HG03280 (cell line): ENCODE measurements at regions not wholly inside any gene's neighbourhood (a gene's known extent, or its start where the extent isn't known, plus 50 kb on each side); places are given as distances from the start of the nearest gene placed in this dataset.

Source experiments
- ATAC-seq: cut with Tn5 transposase; IDR thresholded peaks from one replicate; pipeline ENCODE4 v1.9.1; 2021; ENCODE audit warnings: mild to moderate bottlenecking, moderate library complexity; ENCODE audit not compliant: unreplicated experiment

DNA sequence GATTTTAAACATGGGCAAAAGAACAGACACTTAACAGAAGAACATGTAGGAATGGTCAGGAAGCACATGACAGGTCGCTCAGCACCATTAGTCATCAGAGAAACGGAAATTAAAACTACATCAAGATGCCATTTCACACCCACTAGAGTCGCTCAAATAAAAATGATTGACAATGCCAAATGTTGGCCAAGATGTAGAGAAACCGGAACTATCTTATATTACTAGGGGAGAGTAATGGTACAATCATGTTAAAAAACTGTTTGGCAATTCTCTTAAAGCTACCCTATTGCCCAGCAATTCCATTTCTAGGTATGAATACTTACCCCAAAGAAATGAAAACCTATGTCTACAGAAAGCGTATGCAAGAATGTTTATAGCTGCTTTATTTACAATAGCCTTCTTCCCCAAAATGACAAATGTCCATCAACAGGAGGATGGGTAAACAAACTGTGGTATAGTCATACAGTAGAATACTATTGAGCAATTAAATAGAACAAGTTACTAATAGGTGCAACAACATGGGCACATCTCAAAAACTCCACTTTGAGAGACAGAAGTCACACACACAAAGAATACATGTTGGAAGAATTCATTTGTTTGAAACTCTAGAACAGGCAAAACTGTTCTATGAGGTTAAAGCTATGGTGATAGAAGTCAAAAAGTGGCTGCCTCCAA lies 92.8 kb downstream of the ETS2 start:
- ATAC-seq = no peak

DNA sequence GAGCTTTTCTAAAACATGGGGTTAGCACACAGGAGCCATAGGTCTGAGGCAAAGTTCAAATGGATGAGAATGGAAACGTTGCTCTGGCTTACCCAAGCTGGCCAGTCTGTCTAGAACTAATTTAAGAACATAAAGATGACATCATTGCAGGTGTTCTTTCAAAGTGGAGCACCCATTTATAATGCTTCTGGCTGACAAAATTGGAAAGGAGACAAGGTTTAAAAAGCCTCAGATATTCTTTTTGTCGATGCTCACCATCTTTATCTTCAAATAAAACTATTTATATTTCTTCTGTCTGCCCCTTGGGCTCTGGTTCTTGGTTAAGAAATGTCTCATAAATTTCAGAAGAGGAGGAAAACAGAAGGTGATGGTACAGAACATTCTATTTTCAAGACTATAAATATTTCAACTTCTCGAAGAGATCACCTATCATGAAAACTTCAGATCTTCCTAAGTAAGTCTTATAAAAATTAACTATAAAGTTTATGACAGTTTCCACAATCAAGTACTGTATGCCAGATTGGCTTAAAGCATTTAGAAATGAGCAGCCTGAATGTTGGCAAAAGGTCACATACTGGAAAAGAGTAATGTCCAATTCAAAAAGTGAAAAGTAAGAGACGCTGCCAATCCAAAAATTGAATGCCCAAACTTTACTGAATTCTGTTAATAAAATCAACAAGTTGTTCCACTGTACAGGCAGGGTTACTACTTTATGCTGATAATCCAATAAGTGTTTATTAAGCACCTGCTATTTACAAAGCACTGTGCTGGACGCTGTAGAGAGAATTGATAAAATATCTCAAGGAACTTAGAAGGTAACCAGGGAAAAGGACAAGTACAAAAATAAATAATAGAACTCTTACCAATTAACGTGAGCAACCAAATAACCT lies 92.0 kb downstream of the ETS2 start:
- no peak for ATAC-seq

DNA sequence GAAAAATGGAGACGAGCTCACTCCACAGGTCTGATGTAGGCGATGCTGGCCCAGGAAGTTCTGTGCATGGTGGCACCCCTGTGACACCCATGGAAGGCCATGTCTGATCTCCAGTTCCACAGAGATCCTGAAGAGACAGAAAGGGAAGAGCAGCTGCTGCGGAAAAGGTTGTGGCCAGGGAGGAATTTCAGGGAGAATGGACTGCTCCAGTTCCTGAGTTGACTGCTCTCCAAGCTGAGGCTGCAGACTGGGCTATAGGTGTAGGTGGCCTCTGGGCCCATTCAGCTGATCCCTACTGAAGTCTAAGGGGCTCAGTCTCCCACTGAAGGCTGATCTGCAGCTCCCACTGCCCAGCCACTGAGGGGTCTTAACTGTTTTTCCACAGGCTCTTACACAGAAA lies 89.2 kb downstream of the ETS2 start:
- no peak for ATAC-seq

DNA sequence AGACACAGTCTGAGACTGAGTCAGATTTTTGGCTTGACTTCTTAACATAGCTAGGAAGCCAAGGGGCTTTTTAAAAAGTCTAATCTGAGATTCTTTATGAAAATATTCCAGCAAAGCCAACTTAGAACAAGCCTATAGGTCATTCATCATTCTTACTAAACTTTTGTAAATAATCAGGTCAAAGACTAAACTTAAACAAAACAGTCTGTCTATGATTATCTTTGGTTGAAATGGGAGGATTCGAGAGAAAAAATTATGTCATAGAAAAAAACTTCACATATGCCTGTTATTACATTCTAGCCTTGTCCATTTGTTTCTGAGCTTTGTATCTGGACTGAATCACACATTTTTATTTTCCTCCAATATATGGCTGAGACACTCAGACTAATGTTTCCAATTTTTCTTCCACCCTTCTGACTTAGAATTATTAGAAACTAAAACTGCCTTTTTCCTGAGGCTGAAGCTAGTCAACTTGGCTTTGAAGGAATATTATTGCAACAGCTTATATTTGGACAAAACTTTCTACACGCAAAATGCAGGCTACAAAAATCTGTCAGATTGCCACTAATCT lies 83.3 kb downstream of the ETS2 start:
- no peak for ATAC-seq

DNA sequence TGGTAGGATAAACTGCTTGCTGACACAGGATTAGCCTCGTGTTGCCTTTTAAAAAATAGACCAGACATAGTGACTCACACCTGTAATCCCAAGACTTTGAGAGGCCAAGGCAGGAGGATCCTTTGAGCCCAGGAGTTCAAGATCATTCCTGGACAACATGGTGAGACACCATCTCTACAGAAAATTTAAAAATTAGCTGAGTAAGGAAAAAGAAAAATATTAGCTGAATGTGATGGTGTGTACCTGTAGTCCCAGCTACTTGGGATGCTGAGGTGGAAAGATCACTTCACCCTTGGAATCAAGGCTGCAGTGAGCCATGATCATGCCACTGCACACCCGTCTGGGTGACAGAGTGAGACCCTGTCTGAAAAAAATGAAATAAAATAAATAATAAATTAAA lies 82.0 kb downstream of the ETS2 start:
- no peak for ATAC-seq

DNA sequence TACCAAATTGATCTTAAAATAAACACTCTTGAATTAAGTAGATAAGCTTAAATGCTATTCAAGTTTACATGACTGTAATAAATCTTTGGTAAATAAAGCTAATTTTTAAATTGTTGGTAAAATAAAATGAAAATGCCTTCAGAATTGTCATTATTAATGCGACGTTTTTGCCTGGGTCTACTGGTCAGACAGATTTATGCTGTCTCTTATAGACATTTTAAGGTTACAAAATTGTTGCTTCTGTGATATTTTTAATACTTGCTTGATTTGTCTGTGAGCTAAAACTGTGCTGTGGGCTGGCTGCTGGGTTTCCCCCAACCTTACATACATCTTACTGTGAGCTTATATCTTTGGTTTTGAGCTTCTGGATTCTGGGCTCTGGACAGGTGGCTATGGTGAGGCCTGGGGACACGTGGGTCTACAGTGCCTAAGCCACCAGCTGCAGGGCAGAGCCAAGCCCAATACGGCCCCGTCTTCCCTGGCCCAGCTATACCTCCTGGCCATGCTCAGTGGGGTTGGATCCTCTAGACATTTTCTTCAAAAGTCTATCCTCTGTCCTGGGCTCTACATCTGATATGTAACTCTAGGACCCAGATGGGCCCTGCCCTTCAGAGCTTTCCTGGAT lies 81.4 kb downstream of the ETS2 start:
- no peak for ATAC-seq

DNA sequence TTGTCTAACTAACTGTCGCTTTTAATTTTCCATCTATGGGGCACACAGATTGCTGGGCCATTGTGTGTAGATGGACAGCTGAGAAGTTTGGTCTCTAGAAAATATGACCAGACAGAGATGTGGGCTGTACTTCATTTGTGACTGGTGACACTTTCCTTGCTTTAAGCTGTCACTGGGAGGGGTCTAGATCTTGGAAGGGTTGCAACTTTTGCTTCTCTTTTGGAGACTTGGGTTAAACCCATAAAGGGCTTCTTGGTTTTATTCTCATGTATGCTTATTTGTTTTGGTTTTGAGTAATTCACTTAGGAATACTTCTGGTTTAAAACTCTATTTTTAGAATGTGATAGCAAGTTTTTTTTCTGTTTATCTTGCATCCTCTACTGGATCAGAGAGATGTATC lies 80.2 kb downstream of the ETS2 start:
- no peak for ATAC-seq

DNA sequence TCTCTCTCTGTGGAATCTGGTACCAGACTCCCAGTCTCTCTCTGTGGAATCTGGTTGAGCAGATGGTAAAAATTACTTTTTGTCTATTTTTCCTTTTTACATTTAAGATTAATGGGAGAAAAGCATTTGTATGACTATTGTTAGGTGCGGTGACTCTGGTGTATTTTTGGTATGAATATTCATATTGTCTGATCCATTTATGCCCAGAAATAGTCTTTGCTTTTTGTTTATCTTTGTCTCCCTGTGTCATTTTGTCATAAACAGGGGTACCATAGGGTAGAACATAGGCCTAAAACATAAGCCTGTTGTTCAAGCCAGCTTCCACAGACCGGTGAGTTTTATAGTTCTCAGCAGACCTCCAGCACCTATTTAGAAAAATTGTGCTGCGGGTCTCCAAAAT lies 78.7 kb downstream of the ETS2 start:
- ATAC-seq = no peak

DNA sequence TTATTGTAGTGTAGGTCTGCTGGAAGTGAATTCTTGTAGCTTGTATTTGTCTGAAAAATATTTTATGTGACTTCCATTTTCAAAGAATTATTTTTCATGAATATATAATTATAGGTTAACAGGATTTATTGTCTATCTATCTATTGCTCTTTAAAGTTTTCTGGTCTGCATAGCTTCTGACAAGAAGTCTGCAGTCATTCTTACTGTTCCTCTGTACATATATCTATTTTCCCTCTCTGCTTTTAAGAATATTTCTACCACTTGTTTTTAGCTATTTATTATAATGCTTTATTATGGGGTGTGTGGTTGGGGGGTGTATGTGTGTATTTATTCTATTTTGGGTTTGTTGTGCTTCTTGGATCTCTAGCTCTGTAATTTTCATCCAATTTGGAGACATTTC lies 77.4 kb downstream of the ETS2 start:
- ATAC-seq = no peak

DNA sequence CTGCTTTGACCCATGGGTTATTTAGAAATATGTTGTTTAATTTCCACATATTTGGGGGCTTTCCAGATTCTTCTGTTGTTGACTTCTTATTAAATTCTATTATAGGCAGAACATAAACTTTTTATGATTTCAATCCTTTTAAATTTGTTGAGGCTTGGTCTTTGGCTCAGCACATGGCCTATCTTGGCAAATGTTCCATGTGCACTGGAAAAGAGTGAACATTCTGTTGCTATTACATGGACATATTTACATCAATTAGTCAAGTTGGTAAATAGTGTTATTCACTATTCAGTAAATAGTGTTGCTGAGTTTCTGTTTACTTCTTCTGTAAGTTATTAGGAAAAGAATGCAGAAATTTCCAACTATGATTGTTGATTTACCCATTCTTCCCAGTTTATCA lies 75.4 kb downstream of the ETS2 start:
- ATAC-seq = no peak

DNA sequence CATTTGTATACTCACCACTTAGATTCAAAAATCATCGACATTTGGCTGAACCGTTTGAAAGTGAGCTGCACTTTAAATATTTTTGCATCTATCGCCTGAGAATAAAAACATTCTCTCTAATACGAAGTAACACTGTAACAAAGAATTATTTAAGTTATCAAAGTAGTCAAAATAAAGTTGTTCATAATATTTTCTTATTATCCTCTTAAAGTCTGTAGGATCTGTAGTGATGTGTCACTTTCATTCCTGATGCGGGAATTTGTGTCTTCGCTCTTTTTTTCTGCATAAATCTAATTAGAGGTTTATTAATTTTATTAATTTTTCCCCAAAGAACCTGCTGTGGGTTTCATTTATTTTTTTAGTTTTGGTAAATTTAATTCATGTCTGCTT lies 74.8 kb downstream of the ETS2 start:
- no peak for ATAC-seq

DNA sequence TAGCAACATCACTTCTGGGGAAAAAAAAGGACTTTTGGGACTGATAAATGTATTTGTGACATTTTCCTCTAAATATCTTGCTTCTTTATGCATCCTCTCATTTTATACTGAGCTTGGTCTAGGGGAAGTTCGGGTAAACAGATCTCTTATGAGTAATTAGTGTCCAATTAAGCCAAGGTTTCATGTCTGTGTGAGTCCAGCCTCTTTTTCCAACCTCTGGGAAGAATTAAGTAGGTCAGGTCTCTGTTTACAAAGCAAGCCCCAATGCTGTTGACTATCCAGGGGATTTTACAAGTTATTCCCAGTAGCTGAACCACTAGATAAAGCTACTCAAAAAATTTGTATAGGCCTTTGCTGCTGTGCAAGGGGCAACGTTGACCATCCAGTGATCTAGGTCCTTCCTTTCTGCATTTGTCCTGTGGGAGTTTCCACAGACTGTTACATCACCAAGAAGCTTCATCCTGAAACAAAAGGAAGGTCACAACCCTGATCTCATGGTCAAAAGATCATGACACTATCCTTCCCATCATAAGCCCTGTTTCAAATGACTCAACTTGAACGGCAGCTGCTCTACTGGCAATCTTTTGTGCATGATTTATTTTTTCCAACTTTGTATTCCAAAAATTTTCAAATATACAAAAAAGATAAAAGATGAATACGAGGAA lies 74.3 kb downstream of the ETS2 start:
- ATAC-seq = no peak

DNA sequence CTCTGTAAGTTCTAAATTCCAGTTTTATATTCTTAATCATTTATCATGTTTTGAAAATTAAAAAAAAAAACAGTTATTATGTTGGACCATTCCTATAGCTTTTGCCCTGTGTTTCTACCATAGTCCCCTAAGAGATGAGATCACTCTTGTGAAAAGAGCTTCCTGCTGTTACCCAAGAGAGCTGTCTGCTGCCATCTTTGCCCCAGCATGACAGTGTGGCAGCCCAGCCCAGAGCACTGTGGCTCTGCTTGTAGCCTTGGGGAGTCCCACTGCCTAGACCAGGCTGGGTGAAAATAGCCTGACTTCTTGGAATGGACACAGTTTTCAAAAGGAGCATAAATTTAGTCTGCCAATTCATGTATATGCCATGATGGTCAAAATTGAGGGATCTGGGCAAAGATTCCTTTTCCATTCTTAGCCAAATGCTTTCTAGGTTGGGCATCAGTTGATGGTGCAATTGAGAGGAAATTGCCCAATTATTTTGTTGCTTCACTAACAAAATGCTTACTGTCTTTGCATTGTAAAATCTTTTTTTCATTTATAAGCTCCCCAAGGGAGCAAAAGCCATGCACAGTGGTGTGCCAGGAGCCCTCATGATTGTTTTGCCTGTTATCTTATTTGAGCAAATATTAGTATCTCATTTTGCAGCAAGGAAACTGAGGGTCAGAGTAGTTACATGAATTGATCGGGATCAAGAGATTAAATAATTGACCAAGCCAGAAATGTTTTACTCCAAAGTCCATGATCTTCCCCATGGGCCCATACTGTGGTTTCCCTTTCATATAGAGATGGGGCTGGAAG lies 72.8 kb downstream of the ETS2 start:
- no peak for ATAC-seq

DNA sequence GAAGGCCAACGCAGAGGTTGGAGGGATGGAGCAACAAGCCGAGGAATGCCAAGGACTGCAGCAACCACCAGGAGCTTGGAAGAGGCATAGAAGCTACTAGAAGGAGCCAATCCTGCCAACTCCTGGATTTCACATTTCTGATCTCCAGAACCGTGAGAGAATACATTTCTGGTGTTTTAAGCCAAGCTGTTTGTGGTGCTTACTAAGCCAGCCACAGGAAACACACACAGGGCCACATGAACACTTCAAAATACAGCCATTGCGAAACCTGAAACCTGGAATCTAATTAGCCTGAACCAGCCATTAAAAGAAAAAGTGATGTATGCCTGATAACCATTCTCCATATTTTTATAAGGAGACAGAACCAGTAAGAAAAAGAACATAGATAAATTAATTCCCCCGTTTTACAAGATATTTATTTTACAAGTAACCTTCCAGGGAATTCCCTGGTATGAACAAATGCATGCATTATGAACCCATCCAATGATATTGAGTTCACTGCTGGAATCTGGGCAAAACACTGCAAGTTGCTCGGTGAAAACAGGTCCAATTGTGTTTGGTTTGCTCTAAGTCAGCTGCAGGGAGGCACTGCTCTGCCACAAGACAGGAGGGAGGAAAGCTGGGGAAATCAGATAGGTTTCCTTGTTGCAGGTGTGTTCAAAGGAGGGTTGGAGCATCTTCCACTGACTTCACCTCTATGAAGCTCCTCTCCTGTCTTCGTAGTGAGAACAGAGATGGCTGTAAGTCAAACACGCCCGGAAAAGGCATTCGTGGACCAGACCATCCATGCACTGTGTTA lies 70.2 kb downstream of the ETS2 start:
- ATAC-seq = no peak
